ENCODE measurements at regions not wholly inside any gene's neighbourhood (a gene's known extent, or its start where the extent isn't known, plus 50 kb on each side); places are given as distances from the start of the nearest gene placed in this dataset.

GRCh38 chr6:134111726-134112125 is 59.3 kb upstream of the SLC2A12 start:
- no peak for TF ChIP-seq SUZ12 (IDR thresholded peaks at IDR 0.05)
- no peak for TF ChIP-seq SP1 (IDR thresholded peaks at IDR 0.05)
- TF ChIP-seq LEF1 (IDR thresholded peaks at IDR 0.05; ENCODE audit: borderline replicate concordance): no peak
- TF ChIP-seq ELF4 (IDR thresholded peaks at IDR 0.05): no peak
- no peak for TF ChIP-seq FOXK2 (IDR thresholded peaks at IDR 0.05)
- TF ChIP-seq ZNF384 (IDR thresholded peaks at IDR 0.05): no peak
- no peak for TF ChIP-seq CTBP1 (IDR thresholded peaks at IDR 0.05; ENCODE audit: borderline replicate concordance)
- TF ChIP-seq FOXM1 (IDR thresholded peaks at IDR 0.05; ENCODE audit: borderline replicate concordance): no peak

Measured in HEK293T (cell line).